HG02610 (cell line): ENCODE measurements at regions not wholly inside any gene's neighbourhood (a gene's known extent, or its start where the extent isn't known, plus 50 kb on each side); places are given as distances from the start of the nearest gene placed in this dataset.
"Not testable (repeated sequence)": the region's sequence is repeated elsewhere in the genome, so short reads cannot be mapped to it uniquely, and the experiment has no call there.

Experiments
- ATAC-seq: cut with Tn5 transposase; IDR thresholded peaks from one replicate; pipeline ENCODE4 v1.9.1; 2021; ENCODE audit warnings: mild to moderate bottlenecking, moderate library complexity; ENCODE audit not compliant: unreplicated experiment

- ATAC-seq, result no peak
Measured at GRCh38 chr1:234961456-234962339, 166.9 kb downstream of the TOMM20 start.

- no peak for ATAC-seq
Measured at GRCh38 chr1:234960722-234961455, 167.7 kb downstream of the TOMM20 start.

DNA sequence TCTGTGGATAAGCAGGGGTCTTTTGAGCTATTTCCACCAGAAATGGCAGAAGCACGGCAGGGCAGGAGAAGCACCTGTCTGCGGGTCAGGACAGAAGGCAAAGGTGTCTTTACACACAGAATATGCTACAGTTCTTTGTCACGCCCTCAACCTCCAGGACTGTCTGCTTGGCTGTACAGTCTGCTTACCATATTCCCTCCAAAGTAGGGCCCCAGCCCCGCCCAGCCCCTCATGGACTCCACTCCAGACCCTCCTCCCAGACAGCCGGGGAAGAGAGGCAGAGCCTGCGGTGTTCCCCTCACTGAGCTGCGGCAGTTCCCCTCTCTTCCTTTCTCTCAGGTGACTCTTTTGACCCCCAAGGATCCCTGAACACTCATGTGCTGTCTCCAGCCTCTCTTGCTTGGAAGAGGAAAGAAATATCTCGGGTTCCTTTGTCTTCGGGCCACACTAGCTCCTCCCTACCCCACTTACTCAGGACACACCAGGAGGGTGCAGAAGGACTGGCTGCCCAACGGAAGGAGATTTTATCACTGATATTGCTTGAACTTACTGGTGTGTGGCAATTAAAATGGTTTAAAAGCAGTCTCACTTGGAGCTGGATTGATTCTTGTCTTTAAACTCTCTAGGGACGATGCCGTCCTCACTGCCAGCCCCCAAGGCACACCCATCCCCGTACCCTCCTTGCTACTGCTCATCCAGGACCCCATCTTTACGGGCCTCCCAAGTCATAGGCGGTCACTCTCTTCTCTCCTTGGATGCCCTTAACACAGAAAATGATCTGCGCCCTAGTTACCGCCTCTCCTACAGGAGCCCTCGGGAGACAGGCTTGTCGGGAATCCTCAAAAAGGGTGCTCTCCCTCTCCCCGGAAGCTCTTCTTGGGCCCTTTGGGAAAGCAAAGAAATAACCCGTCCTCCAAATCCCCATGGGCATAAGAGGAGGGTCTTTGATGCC, 169.7 kb downstream of the TOMM20 start:
- no peak for ATAC-seq

- no peak for ATAC-seq
Measured at GRCh38 chr1:234958066-234958705, 170.5 kb downstream of the TOMM20 start.

GRCh38 chr1:234957330-234958065, 171.1 kb downstream of the TOMM20 start:
- no peak for ATAC-seq

GRCh38 chr1:234956821-234957329, 171.8 kb downstream of the TOMM20 start:
- ATAC-seq, result no peak

GRCh38 chr1:234955107-234955731, 173.4 kb downstream of the TOMM20 start:
- peak; percentile 42 for ATAC-seq

DNA sequence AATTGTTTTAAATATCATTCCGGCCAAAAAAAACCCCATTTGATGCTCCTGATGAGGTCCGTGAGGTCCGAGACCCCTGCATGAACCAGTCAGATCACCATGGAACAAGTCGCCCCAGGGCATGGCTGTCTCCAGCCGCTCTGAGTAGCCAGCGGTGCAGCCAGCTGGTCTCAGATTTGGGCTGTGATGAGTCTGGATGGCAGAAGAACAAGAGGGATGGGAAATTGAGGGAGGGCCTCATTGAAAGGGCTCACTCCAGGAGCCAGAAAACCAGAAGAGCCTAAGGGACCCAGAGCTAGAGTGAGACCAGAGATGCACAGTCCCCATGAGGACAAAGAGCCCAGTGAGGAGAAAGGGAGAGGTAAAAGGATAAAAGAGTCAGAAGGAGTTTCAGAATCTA, 174.0 kb downstream of the TOMM20 start:
- ATAC-seq, result no peak

DNA sequence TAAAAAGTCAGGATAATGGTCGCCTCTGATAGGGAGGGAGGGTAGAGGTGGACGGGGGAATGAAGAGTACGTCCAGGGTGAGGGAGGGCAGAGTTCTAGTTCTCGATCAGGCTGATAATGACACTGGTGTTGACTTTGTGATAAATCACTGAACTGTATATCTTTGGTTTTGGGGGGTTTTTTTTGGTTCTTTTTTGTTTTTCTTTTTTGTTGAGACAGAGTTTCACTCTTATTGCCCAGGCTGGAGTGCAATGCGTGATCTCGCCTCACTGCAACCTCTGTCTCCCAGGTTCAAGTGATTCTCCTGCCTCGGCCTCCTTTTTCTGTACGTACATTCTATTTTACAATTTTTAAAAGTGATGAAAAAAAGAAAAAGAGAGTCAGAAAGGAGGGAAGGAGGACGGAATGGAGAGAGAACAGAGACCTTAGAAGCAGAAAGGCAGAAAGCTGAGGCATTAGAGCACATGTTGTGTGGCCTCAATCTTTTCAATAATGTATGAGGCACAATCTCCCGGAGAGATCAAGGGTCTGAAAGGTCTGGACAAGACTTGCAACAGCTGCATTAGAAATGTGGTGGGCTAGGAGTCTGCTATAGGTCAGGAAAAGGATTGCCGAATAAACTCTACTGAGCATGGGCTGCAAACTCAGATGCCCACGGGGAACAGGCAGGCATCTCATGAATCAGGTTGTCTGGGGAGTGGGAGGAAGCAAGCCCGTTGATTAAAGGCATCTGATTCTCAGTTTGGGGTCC, 174.8 kb downstream of the TOMM20 start:
- ATAC-seq, result peak; percentile 40

- no peak for ATAC-seq
Measured at GRCh38 chr1:234950598-234950997, 178.0 kb downstream of the TOMM20 start.

DNA sequence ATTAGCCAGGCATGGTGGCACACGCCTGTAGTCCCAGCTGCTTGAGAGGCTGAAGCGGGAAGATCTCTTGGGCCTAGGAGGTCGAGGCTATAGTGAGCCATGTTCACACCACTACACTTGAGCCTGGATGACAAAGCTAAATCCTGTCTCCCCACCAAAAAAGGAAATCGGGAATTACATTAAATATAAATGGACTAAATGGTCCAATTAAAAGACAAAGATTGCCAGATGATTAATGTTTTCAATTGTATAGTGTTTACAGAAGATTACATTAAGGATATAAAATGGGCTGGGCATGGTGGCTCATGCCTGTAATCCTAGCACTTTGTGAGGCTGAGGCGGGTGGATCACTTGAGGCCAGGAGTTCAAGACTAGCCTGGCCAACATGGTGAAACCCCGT, 179.1 kb downstream of the TOMM20 start:
- not testable (repeated sequence) for ATAC-seq

DNA sequence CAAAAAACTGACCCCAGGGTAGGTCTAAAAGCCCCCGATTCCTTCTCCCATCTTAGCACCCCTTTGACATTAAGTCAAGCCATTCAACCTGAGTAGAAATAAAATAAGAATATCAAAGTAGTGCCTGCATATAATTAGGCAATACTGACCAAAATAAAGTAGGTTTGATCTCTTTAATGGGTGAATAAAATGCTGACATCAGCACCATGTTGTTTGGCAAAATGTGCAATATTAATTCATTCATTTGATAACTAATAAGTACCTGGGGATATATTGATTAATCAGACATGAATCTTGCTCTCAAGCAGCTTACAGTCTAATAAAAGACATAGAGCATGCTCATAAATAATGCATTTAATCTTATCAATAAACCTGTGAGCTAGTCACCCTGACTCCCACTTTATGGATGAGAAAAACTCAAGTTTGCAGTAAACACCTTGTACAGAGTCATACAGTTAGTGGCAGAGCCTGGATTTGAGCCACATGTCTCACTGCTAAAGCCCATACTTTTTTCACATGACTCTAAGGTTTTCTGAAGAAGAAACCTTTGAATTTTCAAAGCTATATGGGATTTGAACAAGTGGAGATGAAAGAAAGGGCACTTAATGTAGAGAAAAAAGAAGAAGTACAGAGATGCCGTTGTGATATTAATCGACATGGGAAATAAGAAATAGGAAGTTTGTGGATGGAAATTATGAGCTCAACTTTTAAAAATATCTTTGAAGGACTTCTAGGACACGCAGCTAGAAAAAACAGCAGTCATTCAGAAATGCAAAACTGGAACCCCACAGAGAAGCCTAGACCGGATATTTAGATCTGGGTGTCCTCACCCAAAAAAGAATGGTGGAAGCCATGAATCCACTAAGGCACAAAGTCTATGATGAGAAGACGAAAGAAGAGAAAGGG, 183.9 kb downstream of the TOMM20 start:
- no peak for ATAC-seq

- no peak for ATAC-seq
Measured at GRCh38 chr1:234943836-234944402, 184.7 kb downstream of the TOMM20 start.

- ATAC-seq, result no peak
Measured at GRCh38 chr1:234942879-234943506, 185.6 kb downstream of the TOMM20 start.

DNA sequence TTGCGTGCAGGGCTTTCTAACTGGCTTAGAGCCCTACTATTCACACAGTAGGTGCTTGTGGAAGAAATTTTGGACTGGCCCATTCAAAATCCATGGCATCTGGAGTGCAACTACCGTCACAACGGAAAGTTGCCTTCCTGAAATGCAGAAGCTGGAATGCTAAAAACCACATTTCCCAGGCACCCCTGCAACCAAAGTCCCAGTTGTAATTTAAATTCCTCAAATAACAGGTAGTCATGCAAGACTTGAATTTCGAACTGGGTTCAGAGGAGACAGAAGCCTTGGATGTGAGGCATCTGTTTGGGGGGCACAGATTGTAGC, 186.7 kb downstream of the TOMM20 start:
- ATAC-seq, result no peak

- no peak for ATAC-seq
Measured at GRCh38 chr1:234941321-234942011, 187.2 kb downstream of the TOMM20 start.
